ENCODE measurements at regions not wholly inside any gene's neighbourhood (a gene's known extent, or its start where the extent isn't known, plus 50 kb on each side); places are given as distances from the start of the nearest gene placed in this dataset.

DNA sequence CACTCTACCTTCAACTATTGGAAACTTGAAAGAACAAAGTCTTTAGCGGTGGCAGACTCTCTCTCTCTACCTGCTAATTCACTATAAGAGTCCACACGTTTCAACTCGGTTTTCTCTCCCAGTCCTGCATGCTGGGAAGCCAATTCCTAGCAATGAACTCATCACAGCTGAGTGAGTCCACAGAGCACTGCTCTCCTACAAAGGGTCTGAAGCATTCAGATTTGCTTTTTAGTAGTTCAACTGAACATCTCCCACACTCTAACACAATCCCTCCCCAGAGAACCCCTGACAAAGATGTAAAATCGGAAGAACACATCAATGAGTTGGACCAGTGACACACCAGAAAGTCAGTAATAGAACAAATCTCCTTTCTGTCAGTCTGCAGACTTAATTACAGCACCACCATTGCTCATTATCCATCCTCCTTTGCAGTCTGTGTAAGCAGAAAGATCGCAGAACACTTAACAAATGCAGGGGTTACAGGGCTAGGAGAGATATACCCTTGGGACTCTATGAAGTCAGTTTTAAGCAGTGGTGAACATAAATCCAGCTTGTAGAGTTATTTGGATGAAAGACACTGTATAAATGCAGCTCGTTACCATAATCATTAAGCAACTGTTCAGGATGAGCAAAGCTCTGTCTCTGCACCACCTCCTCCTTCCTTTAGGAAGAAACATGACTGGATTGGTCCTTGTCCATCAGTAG lies 353.4 kb upstream of the GRIA1 start:
- DNase-seq (ENCODE audit: extremely low read depth in 1 of 11, low read depth in 9 of 11, low spot score in 4 of 11) = no peak

DNA sequence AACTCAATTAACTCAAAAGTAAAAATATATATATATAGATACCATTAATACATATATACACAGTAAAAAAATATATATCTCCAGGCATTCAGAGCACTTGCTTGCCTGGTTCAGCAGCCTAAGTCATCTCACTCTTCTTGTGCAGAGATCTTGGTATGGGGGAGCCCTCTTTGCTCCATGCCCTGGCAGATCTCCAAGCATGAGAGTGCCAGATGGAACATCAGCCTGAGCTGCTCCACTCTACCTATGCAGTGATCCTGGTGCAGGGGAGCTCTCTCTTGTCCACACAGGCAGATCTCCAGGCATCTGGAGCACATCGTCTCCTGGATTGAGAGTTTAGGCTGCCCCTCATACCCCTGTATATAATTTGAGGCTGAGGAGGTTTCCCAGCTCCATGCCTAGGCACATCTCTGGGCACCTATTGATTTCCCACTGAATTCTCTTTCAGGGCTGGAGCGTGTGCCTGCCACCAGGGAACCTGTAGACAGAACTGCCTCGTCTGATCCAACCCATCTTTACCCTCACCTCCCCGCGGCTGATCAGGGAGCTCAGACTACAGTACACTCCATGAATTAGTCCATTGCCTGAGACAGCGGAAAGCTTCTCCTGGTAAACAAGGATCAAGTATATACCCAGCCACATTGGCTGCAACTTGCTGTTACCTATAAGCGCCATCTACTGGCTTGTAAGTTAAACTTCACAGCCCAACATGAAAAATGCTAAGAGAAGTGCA lies 342.4 kb upstream of the GRIA1 start:
- DNase-seq (ENCODE audit: extremely low read depth in 1 of 11, low read depth in 9 of 11, low spot score in 4 of 11) = peak in 9 of 11 donors; percentile 2 to 25 (median 13)

DNA sequence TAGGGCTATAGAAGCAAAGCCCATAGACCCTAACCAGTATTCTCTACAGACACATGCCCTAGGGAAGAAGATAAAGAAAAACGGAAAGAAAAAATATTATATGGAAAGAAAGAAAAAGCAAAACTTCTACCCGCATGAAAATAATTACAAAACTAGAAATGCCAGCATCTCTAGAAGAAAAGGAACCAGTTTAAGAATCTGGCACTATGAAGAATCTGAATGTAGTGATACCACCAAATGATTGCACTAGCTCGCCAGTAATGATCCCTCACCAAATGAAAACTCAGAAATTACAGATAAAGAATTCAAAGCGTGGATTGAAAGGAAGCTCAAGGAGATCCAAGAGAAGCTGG lies 341.9 kb upstream of the GRIA1 start:
- DNase-seq (ENCODE audit: extremely low read depth in 1 of 11, low read depth in 9 of 11, low spot score in 4 of 11) = no peak

DNA sequence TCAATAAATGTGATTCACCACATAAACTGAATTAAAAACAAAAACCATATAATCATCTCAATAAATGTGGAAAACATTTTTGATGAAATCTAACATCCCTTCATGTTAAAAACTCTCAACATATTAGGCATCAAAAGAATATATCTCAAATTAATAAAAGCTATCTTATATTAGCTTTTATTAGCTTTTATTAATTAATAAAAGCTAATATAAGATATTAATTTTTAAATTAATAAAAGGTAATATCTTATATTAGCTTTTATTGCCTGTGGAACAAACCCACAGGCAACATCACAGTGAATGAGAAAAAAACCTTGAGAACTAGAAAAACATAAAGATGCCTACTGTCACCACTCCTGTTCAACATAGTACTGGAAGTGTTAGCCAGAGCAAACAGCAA lies 338.9 kb upstream of the GRIA1 start:
- DNase-seq (ENCODE audit: extremely low read depth in 1 of 11, low read depth in 9 of 11, low spot score in 4 of 11) = no peak

DNA sequence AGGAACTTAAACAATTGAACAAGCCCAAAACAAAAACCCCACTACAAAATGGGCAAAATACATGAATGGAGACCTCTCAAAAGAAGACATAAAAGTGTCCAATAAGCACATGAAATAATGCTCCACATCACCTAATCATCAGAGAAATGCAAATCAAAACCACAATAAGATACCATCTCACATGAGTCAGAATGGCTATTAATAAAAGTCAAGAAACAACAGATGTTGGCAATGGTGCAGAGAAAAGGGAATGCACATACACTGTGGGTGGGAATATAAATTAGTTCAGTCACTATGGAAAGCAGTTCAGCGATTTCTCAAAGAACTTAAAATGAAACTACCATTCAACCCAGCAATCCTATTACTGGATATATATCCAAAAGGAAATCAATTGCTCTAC lies 337.4 kb upstream of the GRIA1 start:
- no peak for DNase-seq (ENCODE audit: extremely low read depth in 1 of 11, low read depth in 9 of 11, low spot score in 4 of 11)

DNA sequence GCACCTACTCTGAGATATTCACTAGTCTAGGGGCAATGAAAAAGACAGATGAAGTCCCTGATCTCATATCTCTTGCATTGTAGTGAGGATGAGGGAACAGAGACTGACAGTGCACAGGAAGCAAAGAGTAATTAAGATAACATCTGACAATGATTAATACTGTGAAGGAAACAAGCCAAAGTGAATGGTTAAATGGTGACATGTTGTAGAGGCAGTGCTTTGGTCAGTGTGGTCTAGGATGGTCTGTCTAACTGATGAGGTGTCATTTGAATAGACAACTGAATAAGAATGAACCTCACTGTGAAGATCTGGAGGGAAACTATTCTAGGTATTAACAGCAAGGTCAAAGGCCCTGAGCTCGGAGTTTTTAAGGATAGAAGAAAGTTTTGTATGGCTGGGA lies 333.3 kb upstream of the GRIA1 start:
- DNase-seq (ENCODE audit: extremely low read depth in 1 of 11, low read depth in 9 of 11, low spot score in 4 of 11) = no peak

DNA sequence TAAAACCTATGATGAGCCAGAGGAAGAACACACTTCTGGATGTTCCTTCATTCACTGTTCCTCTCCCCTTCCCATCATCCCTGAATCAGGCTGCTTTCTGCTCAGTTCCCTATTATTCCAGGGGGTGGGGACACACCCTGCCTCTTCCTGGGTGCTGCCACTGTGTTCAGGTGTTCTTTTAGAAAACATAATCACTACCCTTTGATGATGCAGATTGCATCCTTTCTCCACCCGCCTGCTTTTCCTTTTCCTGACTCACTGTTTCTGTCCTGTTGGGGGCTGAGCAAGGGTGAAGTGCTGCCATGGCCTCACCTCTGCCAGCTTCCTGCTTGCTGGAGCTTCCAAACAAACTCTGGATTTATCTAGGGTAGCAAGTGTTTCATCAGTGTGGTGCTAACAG lies 331.9 kb upstream of the GRIA1 start:
- DNase-seq (ENCODE audit: extremely low read depth in 1 of 11, low read depth in 9 of 11, low spot score in 4 of 11) = no peak

DNA sequence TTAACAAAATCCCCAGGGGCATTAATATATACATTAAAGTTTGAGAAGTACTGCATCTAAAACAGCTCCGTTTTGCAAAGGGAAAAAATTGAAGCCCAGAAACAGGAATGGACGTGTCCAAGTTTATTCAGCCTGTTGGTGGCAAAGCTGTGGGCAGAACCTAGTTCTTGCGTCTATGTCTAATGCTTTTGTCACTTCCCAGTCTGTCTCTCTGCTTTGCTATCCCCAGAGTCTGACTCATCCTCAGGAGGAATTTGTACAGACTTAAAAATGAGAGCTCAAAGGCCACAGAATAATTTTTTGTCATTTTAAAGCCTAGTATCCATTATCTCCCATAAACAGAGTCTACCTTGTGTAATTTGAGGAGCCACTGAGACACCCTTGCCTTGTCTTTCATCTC lies 330.9 kb upstream of the GRIA1 start:
- DNase-seq (ENCODE audit: extremely low read depth in 1 of 11, low read depth in 9 of 11, low spot score in 4 of 11) = no peak

DNA sequence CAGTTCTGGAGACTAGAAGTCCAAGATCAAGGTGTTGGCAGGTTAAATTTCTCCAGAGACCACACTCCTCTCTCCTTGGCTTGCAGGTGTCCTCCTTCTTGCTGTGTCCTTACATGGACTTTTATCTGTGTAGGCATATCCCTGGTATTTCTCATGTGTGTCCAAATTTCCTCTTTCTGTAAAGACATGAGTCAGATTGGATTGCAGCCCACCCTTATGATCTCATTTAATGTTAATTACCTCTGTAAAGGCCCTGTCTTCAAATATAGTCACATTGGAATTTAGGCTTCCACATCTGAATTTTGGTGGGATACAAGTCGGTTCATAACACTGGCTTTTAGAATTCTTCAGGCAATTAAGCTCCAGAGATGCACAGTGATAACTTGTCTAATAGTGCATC lies 322.2 kb upstream of the GRIA1 start:
- no peak for DNase-seq (ENCODE audit: extremely low read depth in 1 of 11, low read depth in 9 of 11, low spot score in 4 of 11)

DNA sequence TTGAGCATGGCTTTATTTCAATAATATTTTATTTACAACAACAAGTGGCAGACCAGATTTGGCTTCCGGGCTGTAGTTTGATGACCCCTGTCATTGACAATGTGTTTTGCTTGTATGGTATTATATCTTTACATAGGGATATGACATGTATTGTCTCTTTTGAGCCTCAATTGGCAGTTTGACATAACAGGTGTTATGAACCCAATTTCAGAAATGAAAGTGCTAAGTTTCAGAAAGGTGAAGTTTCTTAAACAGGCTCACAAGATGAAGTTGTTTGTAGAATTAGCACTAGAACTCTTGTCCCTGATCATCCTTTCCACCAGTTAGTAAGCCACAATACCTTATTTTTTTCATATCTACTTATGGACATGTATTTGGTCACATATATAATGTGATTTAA lies 303.0 kb upstream of the GRIA1 start:
- DNase-seq (ENCODE audit: extremely low read depth in 1 of 11, low read depth in 9 of 11, low spot score in 4 of 11) = no peak

DNA sequence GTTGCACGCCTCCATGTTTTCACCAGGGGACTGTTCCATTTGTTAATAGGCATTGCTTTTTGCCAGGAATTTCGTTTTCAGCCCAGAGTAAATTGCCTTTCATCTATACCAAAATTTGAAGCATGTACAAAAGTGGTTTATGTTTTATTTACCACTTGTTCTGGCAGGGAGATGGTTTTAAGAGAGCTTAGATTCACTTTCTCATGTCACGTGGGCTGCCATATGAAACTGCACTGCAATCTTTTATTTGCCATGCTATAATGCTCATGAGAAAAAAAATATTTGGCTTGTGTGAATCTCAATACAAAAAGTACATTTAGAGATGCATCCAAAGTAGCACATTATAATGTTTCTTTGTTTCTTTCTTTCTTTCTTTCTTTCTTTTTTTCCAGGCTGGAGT lies 284.1 kb upstream of the GRIA1 start:
- no peak for DNase-seq (ENCODE audit: extremely low read depth in 1 of 11, low read depth in 9 of 11, low spot score in 4 of 11)

DNA sequence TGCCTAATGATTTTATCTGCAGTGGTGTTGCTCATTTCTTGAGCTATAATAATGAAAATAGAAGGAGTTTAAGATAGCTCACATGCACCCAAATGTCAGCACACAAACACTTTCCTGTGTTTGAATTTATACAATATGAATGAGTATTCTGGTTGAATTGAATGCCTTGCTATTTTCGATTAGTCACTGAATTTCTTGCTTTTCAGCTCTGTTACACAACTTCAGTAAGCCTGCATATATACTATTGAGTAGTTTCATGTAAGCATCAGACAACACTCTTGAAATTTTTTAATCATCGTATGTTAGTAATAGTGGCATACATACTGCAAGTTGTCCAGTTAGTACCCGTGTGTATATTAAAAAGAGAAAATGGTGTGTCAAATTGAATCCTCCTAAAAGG lies 281.5 kb upstream of the GRIA1 start:
- no peak for DNase-seq (ENCODE audit: extremely low read depth in 1 of 11, low read depth in 9 of 11, low spot score in 4 of 11)

DNA sequence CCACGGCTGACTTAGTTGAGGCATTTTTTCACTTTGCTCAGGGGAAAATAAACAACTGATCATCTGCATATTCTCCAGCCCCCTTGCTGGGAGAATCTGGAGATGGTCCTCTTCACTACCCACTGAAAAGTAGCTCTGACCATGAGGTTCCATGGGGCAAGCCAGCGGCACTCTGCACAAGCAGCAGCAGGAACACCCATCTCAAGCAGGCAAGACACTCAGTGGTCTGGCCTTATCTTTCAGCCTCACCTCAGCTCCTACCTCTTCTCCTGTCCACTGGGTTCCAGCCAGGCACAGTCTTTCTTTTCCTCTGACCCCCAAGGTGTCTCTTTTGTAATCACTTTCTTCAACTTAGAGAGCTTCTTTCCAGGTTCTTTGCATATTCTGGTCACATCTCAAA lies 280.8 kb upstream of the GRIA1 start:
- no peak for DNase-seq (ENCODE audit: extremely low read depth in 1 of 11, low read depth in 9 of 11, low spot score in 4 of 11)

DNA sequence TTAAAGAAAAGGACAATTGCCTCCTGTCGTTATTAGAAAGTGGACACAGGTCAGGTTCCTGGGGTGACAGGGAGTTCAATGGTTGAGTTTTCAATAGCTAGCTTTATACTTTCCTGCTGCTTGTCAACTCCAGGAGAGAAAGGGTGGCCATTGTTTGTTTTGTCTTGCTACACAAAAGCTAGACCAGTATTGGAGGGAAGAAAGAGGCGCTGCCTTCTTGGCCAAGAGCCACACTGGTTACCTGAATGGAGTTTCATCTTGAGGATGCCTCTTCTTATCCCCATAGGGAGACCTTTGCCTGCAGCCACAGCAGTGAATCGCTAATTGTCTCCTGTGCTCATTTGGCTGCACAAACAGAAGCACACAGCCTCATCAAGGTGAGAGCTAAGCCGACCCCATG lies 279.4 kb upstream of the GRIA1 start:
- no peak for DNase-seq (ENCODE audit: extremely low read depth in 1 of 11, low read depth in 9 of 11, low spot score in 4 of 11)

DNA sequence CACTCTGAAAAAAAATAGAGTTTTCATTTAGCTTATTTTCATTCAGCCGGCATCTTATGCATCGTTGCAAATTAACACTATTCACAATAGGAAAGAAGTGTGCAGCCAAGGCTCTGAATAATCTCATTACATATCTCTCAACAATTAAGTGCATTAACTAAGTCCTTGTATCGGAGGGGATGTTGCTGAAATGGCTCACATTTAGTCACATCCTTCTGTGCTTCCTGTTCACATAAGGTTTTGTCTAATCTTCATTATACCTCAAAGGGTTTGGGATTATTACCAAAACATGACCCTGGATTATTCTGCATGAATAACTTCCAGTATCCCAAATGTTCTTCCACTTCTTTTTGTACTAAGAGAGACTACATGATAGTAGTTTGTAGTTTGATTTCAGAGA lies 278.0 kb upstream of the GRIA1 start:
- no peak for DNase-seq (ENCODE audit: extremely low read depth in 1 of 11, low read depth in 9 of 11, low spot score in 4 of 11)

DNA sequence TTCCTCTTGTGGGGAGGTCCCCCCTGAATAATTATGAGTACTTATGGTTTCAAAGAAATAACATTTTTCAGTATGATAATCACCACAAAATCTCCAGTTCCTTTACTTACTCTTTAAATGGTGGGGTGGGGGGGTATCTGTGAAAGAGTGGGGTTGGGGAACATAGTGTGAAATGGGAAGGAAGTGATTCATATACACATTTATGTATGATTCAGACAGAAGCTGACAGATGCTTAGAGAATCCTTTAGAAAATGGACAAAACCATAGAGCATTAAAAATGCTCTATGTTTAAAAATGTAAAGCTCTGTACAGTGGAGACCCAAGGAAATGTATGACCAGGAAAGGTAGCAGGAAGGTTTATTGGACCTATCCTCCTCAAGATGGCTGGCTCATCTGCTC lies 267.5 kb upstream of the GRIA1 start:
- no peak for DNase-seq (ENCODE audit: extremely low read depth in 1 of 11, low read depth in 9 of 11, low spot score in 4 of 11)

DNA sequence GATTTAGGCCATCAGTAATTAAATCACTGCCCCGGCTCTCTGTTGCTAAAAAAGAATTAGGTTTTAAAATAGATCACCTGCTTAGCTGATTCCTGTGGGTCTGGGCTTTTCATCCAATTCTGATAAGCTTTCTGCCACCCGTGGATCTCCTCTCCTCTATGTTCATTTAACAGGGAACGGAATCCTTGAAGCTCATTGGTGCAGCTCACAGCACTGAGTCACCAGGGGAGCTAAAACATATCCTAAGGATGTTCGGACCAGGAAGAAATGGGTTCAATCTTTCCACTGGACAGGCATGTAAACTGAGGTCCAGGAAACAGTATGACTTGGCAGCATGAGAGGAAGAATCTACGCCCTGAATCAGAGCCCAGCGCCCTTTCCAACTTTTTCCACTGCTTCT lies 267.1 kb upstream of the GRIA1 start:
- no peak for DNase-seq (ENCODE audit: extremely low read depth in 1 of 11, low read depth in 9 of 11, low spot score in 4 of 11)

DNA sequence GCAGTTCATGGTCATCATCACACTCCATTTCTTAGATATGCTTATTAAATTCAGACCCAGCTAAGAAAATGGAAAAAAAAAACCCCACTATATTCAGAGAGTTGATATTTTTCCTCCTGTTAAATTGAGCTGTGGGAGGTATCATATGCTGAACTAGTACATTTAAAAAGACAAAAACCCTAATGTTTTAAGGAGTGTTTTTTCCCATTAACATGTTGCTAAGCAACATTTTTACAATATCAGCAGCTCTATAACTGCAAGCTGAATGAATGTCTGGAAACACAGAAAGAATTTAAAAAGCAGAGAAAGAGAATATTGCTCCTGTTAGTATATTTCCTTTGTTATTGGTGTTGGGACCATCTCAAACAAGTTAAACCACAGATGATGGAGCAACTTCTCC lies 265.8 kb upstream of the GRIA1 start:
- DNase-seq (ENCODE audit: extremely low read depth in 1 of 11, low read depth in 9 of 11, low spot score in 4 of 11) = no peak

DNA sequence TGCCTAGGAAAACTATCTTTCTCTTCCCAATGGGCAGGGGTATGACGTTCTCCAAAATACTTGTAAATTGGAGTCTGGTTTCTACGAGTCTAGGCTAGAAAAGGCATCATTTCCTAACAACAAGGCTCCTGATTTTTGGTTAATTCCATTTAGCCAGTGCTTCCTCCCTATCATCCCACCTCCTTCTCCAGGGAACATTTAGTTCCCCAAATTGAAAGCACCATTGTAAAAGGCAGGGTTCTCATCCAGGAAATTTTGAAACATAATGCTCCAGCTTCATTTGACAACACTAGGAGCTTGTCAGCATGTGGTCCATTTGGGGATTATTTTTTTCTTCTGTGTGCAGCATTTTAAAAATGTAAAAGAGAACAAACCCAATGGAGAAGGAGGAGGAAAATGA lies 256.5 kb upstream of the GRIA1 start:
- DNase-seq (ENCODE audit: extremely low read depth in 1 of 11, low read depth in 9 of 11, low spot score in 4 of 11) = no peak

DNA sequence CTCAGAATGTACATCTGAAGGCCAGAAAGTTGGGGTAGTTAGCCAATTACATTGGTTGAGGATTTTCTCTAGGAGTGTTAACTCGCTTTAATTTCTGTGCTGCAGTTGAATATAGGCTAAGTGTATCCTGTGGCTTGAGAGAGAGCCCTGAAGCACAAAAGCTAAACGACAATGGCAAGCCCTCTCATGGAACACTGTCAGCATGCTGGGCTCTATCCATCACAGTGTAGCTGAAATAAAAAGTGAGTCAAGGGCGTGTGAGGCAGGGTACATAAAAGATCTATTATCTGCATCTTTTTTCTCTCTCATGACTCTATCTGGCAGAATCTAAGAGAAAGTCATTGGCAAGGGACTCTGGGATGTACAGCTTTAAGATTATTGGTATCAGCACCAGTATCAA lies 254.2 kb upstream of the GRIA1 start:
- DNase-seq (ENCODE audit: extremely low read depth in 1 of 11, low read depth in 9 of 11, low spot score in 4 of 11) = no peak

DNA sequence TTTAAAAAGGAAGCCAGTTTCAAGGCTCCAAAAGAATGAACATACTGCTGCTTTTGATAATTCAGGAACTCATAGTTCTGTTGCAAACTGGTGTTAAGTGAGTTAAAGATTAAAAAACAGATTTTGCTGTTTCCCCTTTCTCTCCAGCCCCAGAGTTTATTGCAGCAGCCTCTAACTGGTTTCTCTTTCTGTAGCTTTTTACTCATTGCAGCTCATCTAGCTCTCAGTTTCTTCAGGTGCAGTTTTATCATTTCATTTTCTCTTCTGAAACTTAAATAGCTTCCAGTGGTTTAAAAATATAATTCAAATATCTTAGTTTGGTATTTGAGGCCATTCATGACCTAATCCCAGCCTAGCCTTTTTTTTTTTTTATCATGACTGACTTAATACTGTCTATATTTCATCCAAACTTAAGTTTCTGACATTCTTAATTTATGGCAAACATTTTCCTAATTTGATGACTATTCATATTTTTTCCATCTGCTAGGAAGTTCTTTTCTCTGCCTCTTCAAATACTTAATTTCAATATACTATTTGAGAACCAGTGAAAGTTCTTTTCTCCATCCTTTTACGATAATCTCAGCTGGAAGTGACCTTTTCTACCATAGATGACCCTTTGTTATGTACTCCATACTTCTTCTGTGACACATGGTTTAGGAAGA lies 252.7 kb upstream of the GRIA1 start:
- DNase-seq (ENCODE audit: extremely low read depth in 1 of 11, low read depth in 9 of 11, low spot score in 4 of 11) = no peak

Measured in renal cortex interstitium (tissue), 11 donors.